ENCODE measurements at regions not wholly inside any gene's neighbourhood (a gene's known extent, or its start where the extent isn't known, plus 50 kb on each side); places are given as distances from the start of the nearest gene placed in this dataset.

DNA sequence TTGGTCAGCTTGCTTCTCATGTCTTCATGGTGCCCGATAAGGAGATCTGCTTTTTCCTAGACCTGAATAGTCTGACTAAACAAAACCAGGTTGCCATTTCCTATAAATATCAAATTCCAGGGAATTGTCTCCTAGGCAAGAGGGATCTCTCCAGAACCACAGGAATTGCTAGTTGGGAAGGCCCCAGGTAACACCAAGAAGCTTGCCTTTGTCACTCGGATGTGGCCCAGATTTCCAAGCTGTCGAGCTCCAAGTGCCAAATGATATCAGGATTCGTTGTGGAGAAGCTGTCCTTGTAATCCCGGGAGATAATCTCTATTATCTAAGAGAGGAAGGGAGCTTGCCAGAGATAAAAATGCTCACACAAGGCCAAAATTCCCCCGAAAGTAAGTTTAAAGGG, 1288.5 kb upstream of the AUTS2 start:
- no peak for DNase-seq
- Mint-ChIP-seq H3K4me3 (ENCODE audit: unreplicated experiment) (no peak overlapping the region), H3K9me3 (ENCODE audit: unreplicated experiment) (no peaks in the 10 kb centered on the region), H3K27ac (ENCODE audit: unreplicated experiment) (no peak overlapping the region), H3K36me3 (ENCODE audit: unreplicated experiment) (no peaks in the 10 kb centered on the region), H3K27me3 (ENCODE audit: unreplicated experiment) (peaks cover 2% of the 10 kb centered on the region), H3K4me1 (ENCODE audit: low read depth, unreplicated experiment) (peaks cover 5% of the 10 kb centered on the region)
- TF ChIP-seq, protein P1, sequence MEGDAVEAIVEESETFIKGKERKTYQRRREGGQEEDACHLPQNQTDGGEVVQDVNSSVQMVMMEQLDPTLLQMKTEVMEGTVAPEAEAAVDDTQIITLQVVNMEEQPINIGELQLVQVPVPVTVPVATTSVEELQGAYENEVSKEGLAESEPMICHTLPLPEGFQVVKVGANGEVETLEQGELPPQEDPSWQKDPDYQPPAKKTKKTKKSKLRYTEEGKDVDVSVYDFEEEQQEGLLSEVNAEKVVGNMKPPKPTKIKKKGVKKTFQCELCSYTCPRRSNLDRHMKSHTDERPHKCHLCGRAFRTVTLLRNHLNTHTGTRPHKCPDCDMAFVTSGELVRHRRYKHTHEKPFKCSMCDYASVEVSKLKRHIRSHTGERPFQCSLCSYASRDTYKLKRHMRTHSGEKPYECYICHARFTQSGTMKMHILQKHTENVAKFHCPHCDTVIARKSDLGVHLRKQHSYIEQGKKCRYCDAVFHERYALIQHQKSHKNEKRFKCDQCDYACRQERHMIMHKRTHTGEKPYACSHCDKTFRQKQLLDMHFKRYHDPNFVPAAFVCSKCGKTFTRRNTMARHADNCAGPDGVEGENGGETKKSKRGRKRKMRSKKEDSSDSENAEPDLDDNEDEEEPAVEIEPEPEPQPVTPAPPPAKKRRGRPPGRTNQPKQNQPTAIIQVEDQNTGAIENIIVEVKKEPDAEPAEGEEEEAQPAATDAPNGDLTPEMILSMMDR (IDR thresholded peaks at IDR 0.05; ENCODE audit: partially characterized antibody, unreplicated experiment) = no peak

DNA sequence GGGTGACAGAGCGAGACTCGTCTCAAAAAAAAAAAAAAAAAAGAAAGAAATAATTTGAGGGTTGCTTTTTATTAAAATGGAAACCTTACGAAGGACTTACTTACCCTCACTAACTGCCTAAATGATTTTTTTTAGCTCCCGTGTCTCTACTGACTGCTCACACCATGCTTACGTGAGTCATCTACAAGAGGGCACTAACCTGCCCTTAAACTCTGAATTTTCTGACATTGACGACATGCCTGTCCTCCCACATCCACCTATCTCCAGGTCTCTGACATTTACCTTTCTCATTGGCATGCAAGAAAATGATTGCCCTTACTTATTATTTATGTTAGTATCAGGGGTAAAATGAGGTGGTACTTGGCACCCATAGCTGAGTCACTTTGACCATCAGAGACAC, 1286.3 kb upstream of the AUTS2 start:
- peaks cover 2% of the 10 kb centered on the region for H3K27me3 Mint-ChIP-seq (ENCODE audit: unreplicated experiment)
- no peaks in the 10 kb centered on the region for H3K36me3 Mint-ChIP-seq (ENCODE audit: unreplicated experiment)
- DNase-seq = no peak
- TF ChIP-seq, protein P1 (IDR thresholded peaks at IDR 0.05; ENCODE audit: partially characterized antibody, unreplicated experiment) = no peak
- H3K9me3 Mint-ChIP-seq (ENCODE audit: unreplicated experiment) = no peaks in the 10 kb centered on the region
- H3K4me1 Mint-ChIP-seq (ENCODE audit: low read depth, unreplicated experiment) = peaks cover 5% of the 10 kb centered on the region
- no peak overlapping the region for H3K27ac Mint-ChIP-seq (ENCODE audit: unreplicated experiment)
- no peak overlapping the region for H3K4me3 Mint-ChIP-seq (ENCODE audit: unreplicated experiment)

DNA sequence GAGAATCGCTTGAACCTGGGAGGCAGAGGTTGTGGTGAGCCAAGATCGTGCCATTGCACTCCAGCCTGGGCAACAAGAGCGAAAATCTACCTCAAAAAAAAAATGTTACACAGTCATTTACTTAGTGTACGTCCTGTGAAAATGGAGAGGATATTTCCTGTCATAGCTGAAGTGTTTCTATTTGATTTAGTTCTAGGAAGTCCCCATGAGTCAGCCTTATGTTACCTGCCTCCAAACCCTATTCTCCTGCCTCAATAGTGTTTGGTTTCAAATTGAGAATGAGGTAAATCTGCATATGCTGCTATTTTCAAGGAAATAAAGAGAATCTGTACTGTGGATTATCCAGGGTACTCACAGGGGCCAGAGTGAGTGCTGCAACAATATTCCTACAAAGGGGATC, 1284.5 kb upstream of the AUTS2 start:
- H3K27me3 Mint-ChIP-seq (ENCODE audit: unreplicated experiment) = peaks cover 2% of the 10 kb centered on the region
- no peak overlapping the region for H3K4me3 Mint-ChIP-seq (ENCODE audit: unreplicated experiment)
- H3K4me1 Mint-ChIP-seq (ENCODE audit: low read depth, unreplicated experiment) = peaks cover 8% of the 10 kb centered on the region
- TF ChIP-seq, protein P1 (IDR thresholded peaks at IDR 0.05; ENCODE audit: partially characterized antibody, unreplicated experiment) = no peak
- H3K27ac Mint-ChIP-seq (ENCODE audit: unreplicated experiment) = no peak overlapping the region
- no peaks in the 10 kb centered on the region for H3K9me3 Mint-ChIP-seq (ENCODE audit: unreplicated experiment)
- no peaks in the 10 kb centered on the region for H3K36me3 Mint-ChIP-seq (ENCODE audit: unreplicated experiment)
- no peak for DNase-seq

DNA sequence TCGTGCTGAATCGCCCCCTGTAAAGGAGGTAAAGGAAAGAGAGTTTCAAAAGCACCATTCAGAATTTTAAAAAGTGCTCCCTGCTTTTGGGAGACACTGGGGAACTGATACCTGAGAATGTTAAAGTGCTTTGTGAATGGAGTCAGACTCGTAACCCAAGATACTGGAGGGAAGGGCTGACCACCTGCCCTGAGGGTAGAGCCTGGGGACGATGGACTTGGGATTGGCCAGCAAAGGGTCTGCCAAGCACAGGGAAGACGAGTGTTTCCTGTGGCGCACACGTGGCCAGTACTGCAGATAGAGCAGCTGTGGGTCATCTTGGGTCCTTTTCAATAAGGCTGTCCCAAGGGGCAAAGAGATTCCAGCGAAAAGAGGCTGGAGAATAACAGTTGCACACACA, 1284.1 kb upstream of the AUTS2 start:
- TF ChIP-seq, protein P1 (IDR thresholded peaks at IDR 0.05; ENCODE audit: partially characterized antibody, unreplicated experiment) = no peak
- H3K9me3 Mint-ChIP-seq (ENCODE audit: unreplicated experiment) = no peaks in the 10 kb centered on the region
- peaks cover 2% of the 10 kb centered on the region for H3K27me3 Mint-ChIP-seq (ENCODE audit: unreplicated experiment)
- no peaks in the 10 kb centered on the region for H3K36me3 Mint-ChIP-seq (ENCODE audit: unreplicated experiment)
- peaks cover 8% of the 10 kb centered on the region for H3K4me1 Mint-ChIP-seq (ENCODE audit: low read depth, unreplicated experiment)
- DNase-seq = peak; percentile 27
- H3K4me3 Mint-ChIP-seq (ENCODE audit: unreplicated experiment) = no peak overlapping the region
- no peak overlapping the region for H3K27ac Mint-ChIP-seq (ENCODE audit: unreplicated experiment)

DNA sequence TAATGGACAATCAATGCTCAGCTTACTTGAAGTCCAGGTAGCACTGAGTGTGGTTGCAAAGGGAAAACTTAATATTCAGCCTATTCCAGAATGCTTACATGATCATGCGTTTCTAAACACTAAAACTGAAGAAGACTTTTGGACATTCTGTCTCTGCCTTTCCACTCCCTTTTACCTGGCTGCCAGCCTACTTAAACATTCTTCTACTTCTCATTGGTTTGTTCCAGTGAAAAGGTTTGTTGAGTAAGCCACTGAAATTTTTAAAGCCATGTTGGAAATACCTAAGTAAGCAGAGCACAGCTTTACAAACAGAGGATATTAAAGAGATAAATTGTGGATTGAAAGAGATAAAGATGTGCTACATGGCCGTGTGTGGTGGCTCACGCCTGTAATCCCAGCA, 1280.8 kb upstream of the AUTS2 start:
- peaks cover 7% of the 10 kb centered on the region for H3K27me3 Mint-ChIP-seq (ENCODE audit: unreplicated experiment)
- H3K27ac Mint-ChIP-seq (ENCODE audit: unreplicated experiment) = no peak overlapping the region
- TF ChIP-seq, protein P1 (IDR thresholded peaks at IDR 0.05; ENCODE audit: partially characterized antibody, unreplicated experiment) = no peak
- no peak for DNase-seq
- H3K36me3 Mint-ChIP-seq (ENCODE audit: unreplicated experiment) = no peaks in the 10 kb centered on the region
- H3K9me3 Mint-ChIP-seq (ENCODE audit: unreplicated experiment) = no peaks in the 10 kb centered on the region
- H3K4me1 Mint-ChIP-seq (ENCODE audit: low read depth, unreplicated experiment) = peaks cover 22% of the 10 kb centered on the region
- no peak overlapping the region for H3K4me3 Mint-ChIP-seq (ENCODE audit: unreplicated experiment)
